ENCODE measurements at regions not wholly inside any gene's neighbourhood (a gene's known extent, or its start where the extent isn't known, plus 50 kb on each side); places are given as distances from the start of the nearest gene placed in this dataset.

DNA sequence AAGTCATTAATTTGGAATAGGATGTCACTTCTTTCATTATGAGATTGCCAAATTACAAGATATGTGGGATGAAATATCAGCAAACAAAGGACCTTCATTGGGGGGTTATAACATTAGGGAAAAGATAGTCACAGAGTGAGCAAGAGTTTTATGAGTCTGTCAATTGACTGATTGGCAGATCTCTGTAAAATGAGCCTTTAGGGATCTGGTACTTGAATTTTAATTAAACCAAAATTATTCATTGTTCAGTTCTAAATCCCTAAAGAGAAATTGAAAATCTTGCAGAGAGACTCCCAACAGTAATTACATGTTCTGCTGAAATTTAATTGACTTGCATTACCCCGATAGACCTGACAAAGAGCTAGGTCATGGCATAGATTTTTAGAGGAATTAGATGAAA lies 768.1 kb upstream of the SPRY2 start:
- H3K4me3 ChIP-seq (replicated peaks in 1 of 3; ENCODE audit: insufficient read depth in 1 of 3, low read depth in 1 of 3, low read length in 3 of 3), result no peak overlapping the region
- POLR2A ChIA-PET, result no interaction called here
- intact Hi-C loops (cut with micrococcal nuclease) (no loop called here), dilution Hi-C loops (cut with MboI; ENCODE audit: extremely low pct_ligation_motif_present, low sequenced_read_pairs) (no loop called here)
- H2AFZ ChIP-seq (ENCODE audit: low read depth, low read length), result no peak overlapping the region
- H3K9me3 ChIP-seq (replicated peaks; ENCODE audit: control insufficient read depth, insufficient read depth, low read length), result no peaks in the 10 kb centered on the region
- no peaks in the 10 kb centered on the region for H3K36me3 ChIP-seq (ENCODE audit: control insufficient read depth in 2 of 2, extremely low read depth in 1 of 2, insufficient read depth in 2 of 2, low read length in 2 of 2)
- TF ChIP-seq, protein P1, sequence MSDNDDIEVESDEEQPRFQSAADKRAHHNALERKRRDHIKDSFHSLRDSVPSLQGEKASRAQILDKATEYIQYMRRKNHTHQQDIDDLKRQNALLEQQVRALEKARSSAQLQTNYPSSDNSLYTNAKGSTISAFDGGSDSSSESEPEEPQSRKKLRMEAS (IDR thresholded peaks at IDR 0.05; ENCODE audit: insufficient read depth, insufficient read length), result no peak
- TF ChIP-seq POLR2A (IDR thresholded peaks at IDR 0.05; ENCODE audit: low read depth, low read length), result no peak
- TF ChIP-seq MYC (IDR thresholded peaks at IDR 0.05; ENCODE audit: low read depth, low read length), result no peak
- TF ChIP-seq FOS (IDR thresholded peaks at IDR 0.05; ENCODE audit: borderline replicate concordance, insufficient read depth, low read length), result no peak
- TF ChIP-seq GATA2 (IDR thresholded peaks at IDR 0.05; ENCODE audit: insufficient read depth, insufficient read length, low read depth, low read length), result no peak
- TF ChIP-seq POLR2AphosphoS5 (IDR thresholded peaks at IDR 0.05; ENCODE audit: insufficient read depth, low read depth, low read length), result no peak
- TF ChIP-seq JUN (IDR thresholded peaks at IDR 0.05; ENCODE audit: borderline replicate concordance, insufficient read depth, insufficient read length, low read depth), result no peak
- TF ChIP-seq EZH2 (IDR thresholded peaks at IDR 0.05; ENCODE audit: borderline replicate concordance, low read depth, low read length, severe bottlenecking), result no peak
- TF ChIP-seq, protein P2, sequence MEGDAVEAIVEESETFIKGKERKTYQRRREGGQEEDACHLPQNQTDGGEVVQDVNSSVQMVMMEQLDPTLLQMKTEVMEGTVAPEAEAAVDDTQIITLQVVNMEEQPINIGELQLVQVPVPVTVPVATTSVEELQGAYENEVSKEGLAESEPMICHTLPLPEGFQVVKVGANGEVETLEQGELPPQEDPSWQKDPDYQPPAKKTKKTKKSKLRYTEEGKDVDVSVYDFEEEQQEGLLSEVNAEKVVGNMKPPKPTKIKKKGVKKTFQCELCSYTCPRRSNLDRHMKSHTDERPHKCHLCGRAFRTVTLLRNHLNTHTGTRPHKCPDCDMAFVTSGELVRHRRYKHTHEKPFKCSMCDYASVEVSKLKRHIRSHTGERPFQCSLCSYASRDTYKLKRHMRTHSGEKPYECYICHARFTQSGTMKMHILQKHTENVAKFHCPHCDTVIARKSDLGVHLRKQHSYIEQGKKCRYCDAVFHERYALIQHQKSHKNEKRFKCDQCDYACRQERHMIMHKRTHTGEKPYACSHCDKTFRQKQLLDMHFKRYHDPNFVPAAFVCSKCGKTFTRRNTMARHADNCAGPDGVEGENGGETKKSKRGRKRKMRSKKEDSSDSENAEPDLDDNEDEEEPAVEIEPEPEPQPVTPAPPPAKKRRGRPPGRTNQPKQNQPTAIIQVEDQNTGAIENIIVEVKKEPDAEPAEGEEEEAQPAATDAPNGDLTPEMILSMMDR (IDR thresholded peaks at IDR 0.05; ENCODE audit: extremely low read depth in 1 of 2, insufficient read depth in 1 of 2, low read depth in 1 of 2, low read length in 2 of 2), result no peak
- H4K20me1 ChIP-seq (replicated peaks; ENCODE audit: control insufficient read depth, extremely low read depth, insufficient read depth, low read length), result no peaks in the 10 kb centered on the region
- no peaks in the 10 kb centered on the region for H3K9me1 ChIP-seq (replicated peaks; ENCODE audit: control insufficient read depth, extremely low read depth, insufficient read depth, low read length)
- no peak overlapping the region for H3K4me2 ChIP-seq (ENCODE audit: insufficient read depth, low read length)
- no peak overlapping the region for H3K27ac ChIP-seq (ENCODE audit: insufficient read depth, low read depth, low read length)
- no peak for DNase-seq (ENCODE audit: low read depth, low spot score)
- H3K27me3 ChIP-seq (ENCODE audit: control insufficient read depth in 2 of 2, insufficient read depth in 2 of 2, low read length in 2 of 2), result no peaks in the 10 kb centered on the region
- FAIRE-seq, result no peak
- H3K79me2 ChIP-seq (ENCODE audit: control insufficient read depth, insufficient read depth, low read length), result no peaks in the 10 kb centered on the region
- BruUV-seq (replicated peaks), result no TSS peak
- H3K9ac ChIP-seq (replicated peaks; ENCODE audit: extremely low read depth, insufficient read depth, low read length), result no peak overlapping the region
- no peaks in the 10 kb centered on the region for H3K4me1 ChIP-seq (ENCODE audit: control insufficient read depth, extremely low read depth, insufficient read depth, low read length)
- CTCF ChIA-PET, result interaction anchor here (0.6 to 1.2 kb wide), 3 partner anchors 9 to 30 kb away, joined by 3 to 4 read pairs (median 4); no protein-coding TSS in a partner anchor

Data from endothelial cell of umbilical vein (primary cell).